K562 (cell line): ENCODE measurements at regions not wholly inside any gene's neighbourhood (a gene's known extent, or its start where the extent isn't known, plus 50 kb on each side); places are given as distances from the start of the nearest gene placed in this dataset.

Experiments
- ZBTB8A ChIP-seq: fragments of 450-650 bp; IDR thresholded peaks from 2 replicates; pipeline ENCODE4 v1.6.1; 2018; ENCODE audit warnings: mild to moderate bottlenecking, moderate library complexity; ENCODE audit not compliant: partially characterized antibody
- TF ChIP-seq, protein P1 (sequence below): fragments of 450-650 bp; IDR thresholded peaks from 2 replicates; pipeline ENCODE4 v1.6.1; 2016; ENCODE audit warnings: low read depth
- TF ChIP-seq, protein P2 (sequence below): fragments of 450-650 bp; IDR thresholded peaks from 2 replicates; pipeline ENCODE4 v1.7.1; 2018; ENCODE audit warnings: mild to moderate bottlenecking, low read depth; ENCODE audit not compliant: partially characterized antibody

DNA sequence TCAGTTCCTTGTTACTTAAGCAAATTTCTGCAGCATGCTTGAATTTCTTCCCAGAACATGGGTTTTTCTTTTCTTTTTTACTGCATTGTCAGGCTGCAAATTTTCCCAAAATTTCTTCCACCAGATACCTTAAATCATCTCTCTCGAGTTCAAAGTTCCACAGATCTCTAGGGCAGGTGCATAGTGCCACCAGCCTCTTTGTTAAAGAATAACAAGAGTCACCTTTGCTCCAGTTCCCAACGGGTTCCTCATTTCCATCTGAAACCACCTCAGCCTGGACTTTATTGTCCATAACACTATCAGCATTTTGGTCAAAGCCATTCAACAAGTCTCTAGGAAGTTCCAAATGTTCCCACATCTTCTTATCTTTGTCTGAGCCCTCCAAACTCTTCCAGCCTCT is 389.2 kb downstream of the NXPH1 start (continued):
- TF ChIP-seq, protein P1, sequence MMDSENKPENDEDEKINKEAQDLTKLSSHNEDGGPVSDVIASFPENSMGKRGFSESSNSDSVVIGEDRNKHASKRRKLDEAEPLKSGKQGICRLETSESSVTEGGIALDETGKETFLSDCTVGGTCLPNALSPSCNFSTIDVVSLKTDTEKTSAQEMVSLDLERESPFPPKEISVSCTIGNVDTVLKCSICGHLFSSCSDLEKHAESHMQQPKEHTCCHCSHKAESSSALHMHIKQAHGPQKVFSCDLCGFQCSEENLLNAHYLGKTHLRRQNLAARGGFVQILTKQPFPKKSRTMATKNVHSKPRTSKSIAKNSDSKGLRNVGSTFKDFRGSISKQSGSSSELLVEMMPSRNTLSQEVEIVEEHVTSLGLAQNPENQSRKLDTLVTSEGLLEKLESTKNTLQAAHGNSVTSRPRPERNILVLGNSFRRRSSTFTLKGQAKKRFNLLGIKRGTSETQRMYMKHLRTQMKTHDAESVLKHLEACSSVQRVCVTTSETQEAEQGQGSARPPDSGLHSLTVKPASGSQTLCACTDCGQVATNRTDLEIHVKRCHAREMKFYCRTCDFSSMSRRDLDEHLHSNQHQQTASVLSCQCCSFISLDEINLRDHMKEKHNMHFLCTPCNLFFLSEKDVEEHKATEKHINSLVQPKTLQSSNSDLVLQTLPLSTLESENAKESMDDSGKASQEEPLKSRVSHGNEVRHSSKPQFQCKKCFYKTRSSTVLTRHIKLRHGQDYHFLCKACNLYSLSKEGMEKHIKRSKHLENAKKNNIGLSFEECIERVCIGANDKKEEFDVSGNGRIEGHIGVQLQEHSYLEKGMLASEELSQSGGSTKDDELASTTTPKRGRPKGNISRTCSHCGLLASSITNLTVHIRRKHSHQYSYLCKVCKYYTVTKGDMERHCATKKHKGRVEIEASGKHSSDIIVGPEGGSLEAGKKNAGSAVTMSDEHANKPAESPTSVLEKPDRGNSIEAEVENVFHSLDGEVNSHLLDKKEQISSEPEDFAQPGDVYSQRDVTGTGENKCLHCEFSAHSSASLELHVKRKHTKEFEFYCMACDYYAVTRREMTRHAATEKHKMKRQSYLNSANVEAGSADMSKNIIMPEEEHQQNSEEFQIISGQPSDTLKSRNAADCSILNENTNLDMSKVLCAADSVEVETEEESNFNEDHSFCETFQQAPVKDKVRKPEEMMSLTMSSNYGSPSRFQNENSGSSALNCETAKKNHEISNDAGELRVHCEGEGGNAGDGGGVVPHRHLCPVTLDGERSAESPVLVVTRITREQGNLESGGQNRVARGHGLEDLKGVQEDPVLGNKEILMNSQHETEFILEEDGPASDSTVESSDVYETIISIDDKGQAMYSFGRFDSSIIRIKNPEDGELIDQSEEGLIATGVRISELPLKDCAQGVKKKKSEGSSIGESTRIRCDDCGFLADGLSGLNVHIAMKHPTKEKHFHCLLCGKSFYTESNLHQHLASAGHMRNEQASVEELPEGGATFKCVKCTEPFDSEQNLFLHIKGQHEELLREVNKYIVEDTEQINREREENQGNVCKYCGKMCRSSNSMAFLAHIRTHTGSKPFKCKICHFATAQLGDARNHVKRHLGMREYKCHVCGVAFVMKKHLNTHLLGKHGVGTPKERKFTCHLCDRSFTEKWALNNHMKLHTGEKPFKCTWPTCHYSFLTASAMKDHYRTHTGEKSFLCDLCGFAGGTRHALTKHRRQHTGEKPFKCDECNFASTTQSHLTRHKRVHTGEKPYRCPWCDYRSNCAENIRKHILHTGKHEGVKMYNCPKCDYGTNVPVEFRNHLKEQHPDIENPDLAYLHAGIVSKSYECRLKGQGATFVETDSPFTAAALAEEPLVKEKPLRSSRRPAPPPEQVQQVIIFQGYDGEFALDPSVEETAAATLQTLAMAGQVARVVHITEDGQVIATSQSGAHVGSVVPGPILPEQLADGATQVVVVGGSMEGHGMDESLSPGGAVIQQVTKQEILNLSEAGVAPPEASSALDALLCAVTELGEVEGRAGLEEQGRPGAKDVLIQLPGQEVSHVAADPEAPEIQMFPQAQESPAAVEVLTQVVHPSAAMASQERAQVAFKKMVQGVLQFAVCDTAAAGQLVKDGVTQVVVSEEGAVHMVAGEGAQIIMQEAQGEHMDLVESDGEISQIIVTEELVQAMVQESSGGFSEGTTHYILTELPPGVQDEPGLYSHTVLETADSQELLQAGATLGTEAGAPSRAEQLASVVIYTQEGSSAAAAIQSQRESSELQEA: no peak
- no peak for TF ChIP-seq ZBTB8A
- TF ChIP-seq, protein P2, sequence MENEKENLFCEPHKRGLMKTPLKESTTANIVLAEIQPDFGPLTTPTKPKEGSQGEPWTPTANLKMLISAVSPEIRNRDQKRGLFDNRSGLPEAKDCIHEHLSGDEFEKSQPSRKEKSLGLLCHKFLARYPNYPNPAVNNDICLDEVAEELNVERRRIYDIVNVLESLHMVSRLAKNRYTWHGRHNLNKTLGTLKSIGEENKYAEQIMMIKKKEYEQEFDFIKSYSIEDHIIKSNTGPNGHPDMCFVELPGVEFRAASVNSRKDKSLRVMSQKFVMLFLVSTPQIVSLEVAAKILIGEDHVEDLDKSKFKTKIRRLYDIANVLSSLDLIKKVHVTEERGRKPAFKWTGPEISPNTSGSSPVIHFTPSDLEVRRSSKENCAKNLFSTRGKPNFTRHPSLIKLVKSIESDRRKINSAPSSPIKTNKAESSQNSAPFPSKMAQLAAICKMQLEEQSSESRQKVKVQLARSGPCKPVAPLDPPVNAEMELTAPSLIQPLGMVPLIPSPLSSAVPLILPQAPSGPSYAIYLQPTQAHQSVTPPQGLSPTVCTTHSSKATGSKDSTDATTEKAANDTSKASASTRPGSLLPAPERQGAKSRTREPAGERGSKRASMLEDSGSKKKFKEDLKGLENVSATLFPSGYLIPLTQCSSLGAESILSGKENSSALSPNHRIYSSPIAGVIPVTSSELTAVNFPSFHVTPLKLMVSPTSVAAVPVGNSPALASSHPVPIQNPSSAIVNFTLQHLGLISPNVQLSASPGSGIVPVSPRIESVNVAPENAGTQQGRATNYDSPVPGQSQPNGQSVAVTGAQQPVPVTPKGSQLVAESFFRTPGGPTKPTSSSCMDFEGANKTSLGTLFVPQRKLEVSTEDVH: no peak
- TF ChIP-seq, all 486 proteins: peak for 0
